Dermis microvascular lymphatic vessel endothelial cell (primary cell): ENCODE measurements at regions not wholly inside any gene's neighbourhood (a gene's known extent, or its start where the extent isn't known, plus 50 kb on each side); places are given as distances from the start of the nearest gene placed in this dataset.

Experiments used
- DNase-seq, 2 donors: peaks; one replicate each; pipeline versions ENCODE4 v3.0.0 to v3.0.0-alpha.2; 2010; ENCODE audit warnings: low read depth in 2 of 2

DNA sequence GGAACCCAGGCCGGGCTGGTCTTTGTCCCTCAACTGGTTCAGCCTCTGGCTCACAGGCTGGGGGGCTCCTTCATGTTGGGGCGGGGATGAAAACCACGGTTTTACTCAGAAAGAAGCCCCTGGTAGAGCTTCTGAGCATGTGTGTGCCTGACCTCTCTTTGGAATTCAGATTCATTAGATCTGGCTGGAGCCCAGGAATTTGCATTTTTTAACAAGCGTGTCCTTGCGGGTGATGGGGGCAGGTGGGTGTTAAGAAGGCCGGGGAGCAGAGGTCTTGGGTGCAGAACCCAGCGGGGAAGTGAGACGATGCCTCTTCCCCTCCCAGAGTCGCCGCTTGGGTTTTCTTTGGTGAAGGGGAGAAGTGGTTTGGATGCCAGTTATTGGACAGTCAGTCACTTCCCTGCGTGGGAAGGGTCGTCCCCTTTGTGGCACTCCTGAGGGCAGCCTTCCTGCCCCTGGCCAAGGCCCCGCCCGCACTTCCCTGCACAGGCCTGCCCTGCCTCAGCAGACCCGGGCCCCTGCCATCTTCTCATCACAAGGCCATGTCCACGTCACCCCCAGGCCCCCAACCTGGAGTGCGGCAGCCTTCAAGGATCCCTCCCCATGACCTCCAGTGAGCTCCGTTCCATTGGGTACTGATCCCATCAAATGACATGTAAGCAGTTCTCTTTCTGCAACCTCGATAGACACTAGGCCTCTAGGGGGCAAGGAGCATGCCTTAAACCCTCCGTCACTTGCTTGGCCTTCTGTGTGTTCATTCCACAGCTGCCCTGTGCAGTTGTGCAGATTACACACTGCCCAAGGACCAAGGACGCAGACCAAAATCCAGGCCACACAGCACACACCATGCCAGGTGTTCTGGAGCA lies 177.7 kb upstream of the CIBAR2 start:
- no peak for DNase-seq

- no peak for DNase-seq
Observed at GRCh38 chr16:85290626-85291301, 178.5 kb upstream of the CIBAR2 start.

DNA sequence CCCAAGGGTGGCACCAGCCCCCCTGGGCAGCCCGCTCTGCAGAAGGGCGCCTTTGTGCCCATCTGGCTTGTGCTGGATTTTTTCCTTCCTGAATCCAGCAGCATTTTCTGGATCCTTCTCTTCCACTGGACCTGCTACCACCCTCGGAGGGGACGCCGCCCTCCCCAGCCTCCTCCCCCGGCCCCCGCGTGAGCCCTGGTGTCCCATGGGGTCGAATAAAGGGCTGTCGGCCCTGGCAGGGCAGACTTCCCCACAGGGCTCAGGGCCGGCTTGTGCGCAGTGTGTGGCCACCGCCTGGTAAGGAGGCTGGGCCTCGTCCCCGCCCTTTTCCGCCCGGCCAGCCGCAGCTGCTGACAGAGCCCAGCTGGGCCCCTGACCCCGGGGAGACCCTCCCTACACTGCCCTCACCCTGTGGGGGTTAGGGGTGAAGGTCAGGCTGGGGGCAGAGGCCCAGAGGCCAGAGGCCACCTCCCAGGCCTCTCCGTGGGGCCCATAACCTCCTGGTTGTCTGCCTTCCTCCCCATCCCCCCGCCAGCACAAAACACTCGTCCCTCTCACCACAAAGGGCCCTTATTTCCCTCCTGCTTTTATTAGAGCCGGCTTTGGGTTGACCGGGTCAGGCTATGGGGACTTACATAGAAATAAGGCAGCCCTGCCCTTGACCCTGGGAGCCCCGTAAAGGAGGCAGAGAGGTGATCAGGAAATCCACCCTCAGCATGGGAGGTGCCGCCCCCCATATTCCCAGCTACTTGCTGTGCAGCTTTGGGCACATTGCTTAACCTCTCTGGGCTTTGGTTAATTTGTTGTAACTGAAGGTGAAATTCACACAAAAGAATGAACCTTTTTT lies 179.3 kb upstream of the CIBAR2 start:
- peak in 1 of 2 donors; percentile 29 for DNase-seq

GRCh38 chr16:85293458-85293857 lies 181.2 kb upstream of the CIBAR2 start:
- no peak for DNase-seq

DNA sequence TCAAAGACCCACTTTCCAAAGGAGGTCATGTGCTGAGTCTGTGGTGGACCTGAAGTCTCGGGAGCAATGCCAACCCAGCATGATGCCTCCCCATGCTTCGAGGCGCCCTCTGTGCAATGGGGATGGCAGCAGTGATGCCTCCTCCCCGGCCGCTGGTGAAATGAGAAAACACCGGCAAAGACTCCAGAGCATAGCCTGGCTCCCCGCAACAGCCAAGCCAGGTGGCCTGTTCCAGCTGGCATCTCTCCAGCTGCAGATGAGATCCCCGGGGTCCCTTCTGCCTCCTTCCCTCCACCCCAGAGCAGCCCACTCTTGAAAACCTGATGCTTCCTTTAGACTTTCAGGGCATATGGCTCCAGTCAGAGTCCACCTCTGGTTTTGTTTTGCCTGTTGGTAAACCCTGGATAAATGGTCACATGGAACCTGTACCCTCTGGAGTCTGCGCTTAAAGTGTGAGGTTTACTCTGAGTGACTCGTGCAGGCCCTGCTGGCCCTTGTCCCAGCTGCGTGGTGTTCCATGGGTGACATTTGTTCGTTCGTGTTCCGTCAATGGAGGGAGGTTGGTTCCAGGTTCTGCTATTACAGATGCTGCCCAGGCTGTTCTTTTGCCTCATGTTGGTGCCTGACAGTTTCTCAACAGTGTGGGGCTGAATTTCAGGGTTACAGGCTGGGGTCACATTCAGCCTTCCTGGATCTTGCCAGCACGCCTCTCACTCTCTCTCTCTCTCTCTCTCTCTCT lies 181.8 kb upstream of the CIBAR2 start:
- DNase-seq: no peak

- DNase-seq: no peak
Observed at GRCh38 chr16:85294810-85295508, 182.7 kb upstream of the CIBAR2 start.

DNA sequence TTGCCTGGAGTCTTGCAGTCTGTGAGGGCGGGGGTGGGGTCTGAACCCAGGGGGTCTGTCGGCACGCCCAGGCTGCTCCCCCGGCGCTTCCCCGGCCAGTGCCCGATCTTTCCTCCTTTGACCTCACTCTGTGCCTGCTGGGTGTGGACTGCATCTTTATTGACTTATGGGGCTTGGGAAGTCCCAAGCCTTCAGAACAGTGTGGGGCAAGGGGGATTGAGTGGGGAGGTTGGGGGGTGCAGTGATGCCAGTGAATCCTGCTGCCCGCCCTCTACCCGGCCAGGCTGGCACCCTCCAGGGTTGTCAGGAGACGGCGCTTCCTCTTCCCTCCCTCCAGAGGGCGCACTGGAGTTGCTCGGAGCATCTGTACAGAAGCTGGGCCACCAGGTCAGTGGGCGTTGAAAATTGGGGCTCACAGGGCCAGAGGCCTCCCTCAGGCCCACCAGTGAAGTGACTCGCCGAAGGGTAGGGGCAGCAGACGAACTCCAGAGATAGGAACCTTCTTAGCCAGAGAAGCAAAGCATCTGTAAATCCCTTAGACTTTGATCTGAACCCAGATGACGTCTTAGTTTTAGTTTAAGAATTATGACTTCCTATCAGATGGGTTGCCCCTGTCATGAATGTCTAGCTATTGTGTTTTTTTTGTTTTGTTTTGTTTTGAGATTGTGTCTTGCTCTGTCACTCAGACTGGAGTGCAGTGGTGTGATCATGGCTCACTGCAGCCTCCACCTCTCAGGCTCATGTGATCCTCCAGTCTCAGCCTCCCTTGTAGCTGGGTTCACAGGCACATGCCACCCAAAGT lies 184.8 kb upstream of the CIBAR2 start:
- DNase-seq: peak in 1 of 2 donors; percentile 36

DNA sequence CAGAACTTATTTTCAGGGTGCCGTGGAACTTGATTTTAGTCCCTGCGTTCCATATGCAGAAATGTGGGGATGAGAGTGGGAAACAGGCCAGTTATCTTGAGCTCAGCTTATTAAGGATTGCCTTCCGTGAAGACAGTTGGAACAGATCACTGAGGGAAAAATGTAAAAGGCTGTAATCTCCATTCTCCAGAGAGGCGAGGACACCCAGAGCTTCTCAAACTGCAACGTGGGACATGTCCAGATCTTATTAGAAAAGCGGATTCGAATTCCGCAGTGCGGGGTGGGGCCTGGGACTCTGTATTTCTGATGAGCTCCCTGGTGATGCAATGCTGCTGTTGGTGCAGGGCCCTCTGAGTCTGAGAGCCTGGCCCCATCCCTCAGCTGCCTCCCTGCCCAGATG lies 185.6 kb upstream of the CIBAR2 start:
- DNase-seq: no peak

- no peak for DNase-seq
Observed at GRCh38 chr16:85300406-85300968, 188.2 kb upstream of the CIBAR2 start.

GRCh38 chr16:85301231-85301630 lies 189.0 kb upstream of the CIBAR2 start:
- no peak for DNase-seq

DNA sequence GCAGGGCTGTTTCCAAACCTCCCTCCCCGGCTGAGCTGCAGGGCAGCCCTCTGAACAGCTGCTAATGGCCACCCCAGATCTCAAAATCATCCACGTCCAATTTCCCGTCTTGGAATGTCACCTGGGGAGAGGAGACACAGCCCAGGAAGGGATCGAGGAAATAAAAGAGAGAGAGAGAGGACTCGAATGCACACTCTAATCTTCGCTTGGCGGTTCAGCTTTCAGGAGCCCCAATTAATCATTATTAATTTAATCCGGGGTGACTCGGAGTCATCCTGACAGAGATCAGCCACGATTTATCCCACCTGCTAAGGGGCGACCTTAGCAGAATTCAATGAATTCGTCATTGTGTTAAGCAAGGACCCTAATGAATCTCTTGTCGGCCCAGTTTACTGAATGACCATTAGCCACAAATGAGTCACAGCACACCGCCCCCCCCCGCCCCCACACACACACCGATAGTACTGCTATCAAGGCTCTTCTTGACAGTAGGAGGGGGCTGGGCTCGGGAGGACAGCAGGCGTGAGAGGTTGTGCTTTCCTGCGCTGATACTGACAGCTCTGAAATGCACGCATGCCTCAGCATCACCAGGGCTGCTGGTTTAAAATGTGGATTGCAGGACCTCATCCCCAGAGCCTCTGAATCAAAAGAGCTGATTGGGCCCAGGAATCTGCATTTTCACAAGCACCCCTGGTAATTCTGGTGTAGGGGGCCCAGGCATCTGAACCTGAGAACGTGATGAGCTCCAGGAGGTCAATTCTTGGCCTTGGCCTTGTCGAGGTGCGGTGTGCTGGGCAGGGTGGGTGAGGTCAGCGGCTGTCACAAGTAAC lies 190.0 kb upstream of the CIBAR2 start:
- DNase-seq: no peak

DNA sequence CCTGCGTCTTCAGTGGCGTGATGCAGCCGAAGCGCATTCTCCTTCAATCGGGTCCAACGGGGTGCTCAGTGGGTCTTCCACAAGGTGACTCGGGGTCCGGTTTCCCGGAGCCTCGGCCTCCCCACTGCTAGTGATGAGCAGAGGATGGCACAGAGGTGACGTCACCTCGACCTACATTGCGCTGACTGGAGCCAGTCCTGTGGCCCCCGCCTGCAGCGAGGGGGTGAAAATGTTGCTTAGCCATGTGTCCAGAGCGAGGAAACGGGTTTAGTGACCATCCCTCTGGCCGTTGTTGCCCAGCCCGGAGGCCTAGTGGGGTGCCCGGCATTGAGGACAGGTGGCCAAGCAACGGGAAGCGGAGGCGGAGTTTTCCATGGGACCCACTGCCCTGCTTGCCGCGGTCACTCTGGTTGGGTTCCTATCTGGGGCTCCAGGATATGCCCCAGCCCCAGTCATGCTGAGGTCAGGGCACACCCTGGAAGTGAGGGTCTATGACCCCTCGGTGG lies 190.6 kb upstream of the CIBAR2 start:
- DNase-seq: no peak

GRCh38 chr16:85303354-85303883 lies 191.1 kb upstream of the CIBAR2 start:
- DNase-seq: peak in 1 of 2 donors; percentile 54

GRCh38 chr16:85304337-85304736 lies 192.1 kb upstream of the CIBAR2 start:
- no peak for DNase-seq

DNA sequence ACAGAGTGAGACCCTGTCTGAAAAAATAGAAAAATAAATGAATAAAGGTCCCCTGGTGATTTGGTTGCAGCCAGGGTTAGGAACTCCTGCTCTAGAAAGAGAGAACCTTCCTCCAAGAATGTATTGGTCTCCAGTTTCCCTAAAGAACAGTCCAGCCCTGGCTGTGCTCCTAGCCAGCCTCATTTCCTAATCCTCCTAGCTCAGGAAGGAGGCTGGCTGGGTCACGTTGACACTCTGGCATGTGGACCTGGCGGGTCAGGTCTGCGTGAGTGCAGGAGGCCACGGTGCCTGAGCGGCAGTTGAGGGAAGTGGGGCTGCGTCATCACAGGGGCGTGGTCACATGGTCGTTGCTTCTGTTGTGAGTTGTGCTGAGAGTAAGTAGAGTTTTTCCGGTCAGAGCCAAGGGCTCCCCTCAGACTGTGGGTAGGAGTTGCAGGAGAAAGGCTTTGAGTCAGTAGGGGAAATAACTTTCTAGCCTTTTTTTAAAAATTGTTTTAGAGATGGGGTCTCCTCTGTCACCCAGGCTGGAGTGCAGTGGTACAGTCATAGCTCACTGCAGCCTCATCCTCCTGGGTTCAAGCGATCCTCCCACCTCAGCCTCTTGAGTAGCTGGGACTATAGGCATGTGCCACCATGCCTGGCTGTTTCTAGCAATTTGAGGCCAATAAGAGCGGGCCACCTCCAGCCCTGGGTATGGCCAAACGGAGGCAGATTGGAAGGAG lies 194.0 kb upstream of the CIBAR2 start:
- peak; percentile 70 to 87 for DNase-seq

DNA sequence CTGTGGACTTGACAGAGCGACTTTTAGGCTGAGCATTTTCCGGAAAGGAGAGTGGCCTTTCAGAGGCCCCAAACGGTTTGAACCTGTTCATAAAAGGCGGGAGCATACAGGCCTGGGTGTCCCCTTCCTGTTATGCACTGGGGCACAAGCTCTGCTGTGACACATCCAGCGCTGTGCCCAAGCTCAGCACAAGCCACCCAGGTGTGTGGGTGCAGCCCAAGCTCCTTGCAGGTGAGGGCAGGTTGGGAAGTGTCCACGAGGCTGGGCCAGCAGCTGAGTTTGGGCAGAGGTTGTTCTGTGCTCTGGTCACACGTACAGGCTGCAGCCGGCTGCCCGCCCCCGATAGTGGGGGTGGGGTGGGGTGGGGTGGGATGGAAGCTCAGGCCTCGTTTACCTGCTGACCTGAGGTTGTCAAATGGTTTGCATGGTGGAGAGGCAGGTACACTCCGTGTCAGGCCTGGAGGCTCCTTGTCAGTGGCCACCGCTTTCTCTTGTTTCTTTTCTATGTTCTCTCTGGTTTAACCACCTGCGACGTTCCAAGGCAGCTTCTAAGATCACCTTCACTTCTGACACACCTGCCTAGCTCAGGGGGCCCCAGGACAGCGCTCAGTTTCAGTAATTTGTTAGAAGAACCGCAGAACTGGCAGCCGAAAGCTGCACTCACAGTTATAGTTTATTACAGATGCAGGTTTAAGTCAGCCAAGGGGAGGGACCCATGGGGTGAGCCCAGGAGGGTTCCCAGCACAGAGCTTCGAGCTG lies 194.7 kb upstream of the CIBAR2 start:
- DNase-seq: no peak
